Muscle of leg (tissue), 3 donors: ENCODE measurements at regions not wholly inside any gene's neighbourhood (a gene's known extent, or its start where the extent isn't known, plus 50 kb on each side); places are given as distances from the start of the nearest gene placed in this dataset.
"Not testable (repeated sequence)": the region's sequence is repeated elsewhere in the genome, so short reads cannot be mapped to it uniquely, and the experiment has no call there.

Experiments used
- DNase-seq: peaks from one replicate; pipeline ENCODE4 v3.0.0; 2013
- H3K27ac ChIP-seq: one replicate; pipeline ENCODE4 v1.5.1; 2013; ENCODE audit warnings: mild to moderate bottlenecking, low read length, control low read depth
- H3K27me3 ChIP-seq: one replicate; pipeline ENCODE4 v1.6.1; 2013; ENCODE audit warnings: low read length; ENCODE audit not compliant: control insufficient read depth, insufficient read depth
- H3K36me3 ChIP-seq: one replicate; pipeline ENCODE4 v1.6.1; 2013; ENCODE audit warnings: low read length; ENCODE audit not compliant: control insufficient read depth, insufficient read depth
- H3K4me1 ChIP-seq: one replicate; pipeline ENCODE4 v1.6.1; 2013; ENCODE audit warnings: low read length; ENCODE audit not compliant: control insufficient read depth, insufficient read depth
- H3K4me3 ChIP-seq: one replicate; pipeline ENCODE4 v1.5.1; 2013; ENCODE audit warnings: low read length, control low read depth
- H3K9me3 ChIP-seq: replicated peaks from 2 replicates; pipeline ENCODE4 v1.6.1; 2013; ENCODE audit warnings: low read depth, low read length; ENCODE audit not compliant: control insufficient read depth
- WGBS: methylation state at CpG from one replicate; pipeline ENCODE4 v1.1.5; 2013; ENCODE audit warnings: missing lambda C conversion rate; ENCODE audit not compliant: insufficient coverage; 5-methylcytosine and 5-hydroxymethylcytosine counted together

DNA sequence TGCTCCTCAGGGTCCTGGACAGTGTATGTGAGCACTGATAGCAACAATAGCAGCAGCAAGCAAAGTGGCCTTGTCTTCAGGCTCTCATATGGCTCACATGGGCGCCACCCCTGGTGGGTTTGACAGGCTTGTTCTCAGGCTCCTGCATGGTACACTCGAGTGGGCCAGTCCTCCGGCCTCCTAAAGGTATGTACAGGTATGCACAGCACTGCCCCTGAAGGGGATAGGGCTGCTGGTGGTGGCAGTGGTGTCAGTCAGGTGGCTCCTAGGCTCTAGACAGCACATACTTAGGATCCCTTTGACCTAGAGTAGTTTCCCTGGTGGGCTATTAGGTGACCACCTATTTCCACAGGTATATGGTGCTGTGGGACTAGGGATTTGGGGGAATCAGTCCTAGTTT is 79.8 kb downstream of the LGALS9B start:
- not testable (repeated sequence) for H3K4me1 ChIP-seq, H3K27me3 ChIP-seq, H3K36me3 ChIP-seq, H3K9me3 ChIP-seq, H3K4me3 ChIP-seq, H3K27ac ChIP-seq, DNase-seq
- WGBS = no CpG with 5 or more reads among the region's 3 CpGs

- WGBS = no CpG with 5 or more reads among the region's 20 CpGs
- peak; percentile 10 for DNase-seq
Observed at GRCh38 chr17:20381358-20382300, 85.7 kb downstream of the LGALS9B start.

GRCh38 chr17:20380625-20381024 is 86.7 kb downstream of the LGALS9B start:
- not testable (repeated sequence) for H3K4me1 ChIP-seq, H3K36me3 ChIP-seq, H3K27ac ChIP-seq, DNase-seq, H3K9me3 ChIP-seq, H3K4me3 ChIP-seq, H3K27me3 ChIP-seq
- no CpG with 5 or more reads among the region's 2 CpGs for WGBS

More at GRCh38 chr17:20381358-20382300, 85.7 kb downstream of the LGALS9B start:
- H3K27ac ChIP-seq, H3K4me1 ChIP-seq, H3K27me3 ChIP-seq, H3K36me3 ChIP-seq, H3K9me3 ChIP-seq, H3K4me3 ChIP-seq: not testable (repeated sequence)

- not testable (repeated sequence) for H3K27ac ChIP-seq, H3K4me1 ChIP-seq, H3K9me3 ChIP-seq, H3K36me3 ChIP-seq, DNase-seq, H3K4me3 ChIP-seq, H3K27me3 ChIP-seq
Observed at GRCh38 chr17:20379251-20379650, 88.1 kb downstream of the LGALS9B start.

GRCh38 chr17:20376642-20377041 is 90.7 kb downstream of the LGALS9B start:
- H3K4me3 ChIP-seq, H3K27me3 ChIP-seq, H3K9me3 ChIP-seq, H3K4me1 ChIP-seq, H3K36me3 ChIP-seq, H3K27ac ChIP-seq: not testable (repeated sequence)
- WGBS = no CpG with 5 or more reads among the region's 23 CpGs
- peak; percentile 46 for DNase-seq

- WGBS = 67% methylated on average over 2 of the region's 13 CpGs
- not testable (repeated sequence) for DNase-seq, H3K4me1 ChIP-seq, H3K27ac ChIP-seq, H3K9me3 ChIP-seq, H3K27me3 ChIP-seq, H3K4me3 ChIP-seq, H3K36me3 ChIP-seq
Observed at GRCh38 chr17:20375745-20376144, 91.6 kb downstream of the LGALS9B start.
